ENCODE measurements at regions not wholly inside any gene's neighbourhood (a gene's known extent, or its start where the extent isn't known, plus 50 kb on each side); places are given as distances from the start of the nearest gene placed in this dataset.

GRCh38 chr6:170483413-170483812 is 69.7 kb downstream of the PSMB1 start:
- Histone ChIP-seq H3K27me3 (no peaks in the 10 kb centered on the region), H3K4me1 (peaks cover 20% of the 10 kb centered on the region), H4K20me1 (ENCODE audit: low read depth) (no peaks in the 10 kb centered on the region), H3K79me2 (ENCODE audit: low read depth) (no peaks in the 10 kb centered on the region), H3K9ac (no peak overlapping the region), H3K4me3 (no peak overlapping the region), H2AFZ (replicated peaks) (no peak overlapping the region), H3K4me2 (no peak overlapping the region), H3K36me3 (no peaks in the 10 kb centered on the region), H3K9me3 (ENCODE audit: low read depth) (peaks cover 6% of the 10 kb centered on the region), H3K27ac (no peak overlapping the region), H3F3A (ENCODE audit: low read depth) (no peaks in the 10 kb centered on the region)
- peaks cover 6% of the 10 kb centered on the region for H3K36me3 Mint-ChIP-seq
- H3K9me3 Mint-ChIP-seq, result peaks cover 20% of the 10 kb centered on the region
- H3K4me3 Mint-ChIP-seq, result no peak overlapping the region
- H3K4me1 Mint-ChIP-seq, result peaks cover 21% of the 10 kb centered on the region
- no peaks in the 10 kb centered on the region for H3K27me3 Mint-ChIP-seq (ENCODE audit: insufficient read depth, low read depth)
- H3K27ac Mint-ChIP-seq, result no peak overlapping the region
- TF ChIP-seq CTCF (IDR thresholded peaks at IDR 0.05) (no peak), EZH2phosphoT487 (IDR thresholded peaks at IDR 0.05) (no peak), EZH2 (IDR thresholded peaks at IDR 0.05) (no peak)
- DNase-seq (ENCODE audit: low spot score), result no peak

GRCh38 chr6:170480050-170480692 is 72.9 kb downstream of the PSMB1 start:
- peaks cover 6% of the 10 kb centered on the region for H3K9me3 ChIP-seq (ENCODE audit: low read depth)
- H3K4me1 ChIP-seq, result peaks cover 13% of the 10 kb centered on the region
- no peaks in the 10 kb centered on the region for H3K79me2 ChIP-seq (ENCODE audit: low read depth)
- Mint-ChIP-seq H3K9me3 (peaks cover 20% of the 10 kb centered on the region), H3K27ac (no peak overlapping the region), H3K36me3 (peaks cover 6% of the 10 kb centered on the region), H3K4me3 (no peak overlapping the region), H3K4me1 (peaks cover 15% of the 10 kb centered on the region), H3K27me3 (ENCODE audit: insufficient read depth, low read depth) (peaks cover 2% of the 10 kb centered on the region)
- TF ChIP-seq EZH2 (IDR thresholded peaks at IDR 0.05) (no peak), CTCF (IDR thresholded peaks at IDR 0.05) (peak; percentile 40), EZH2phosphoT487 (IDR thresholded peaks at IDR 0.05) (no peak)
- H3K4me2 ChIP-seq, result no peak overlapping the region
- H3K36me3 ChIP-seq, result no peaks in the 10 kb centered on the region
- no peak overlapping the region for H2AFZ ChIP-seq (replicated peaks)
- no peaks in the 10 kb centered on the region for H3K27me3 ChIP-seq
- no peak overlapping the region for H3K4me3 ChIP-seq
- peak; percentile 48 for DNase-seq (ENCODE audit: low spot score)
- no peak overlapping the region for H3K9ac ChIP-seq
- H3F3A ChIP-seq (ENCODE audit: low read depth), result no peaks in the 10 kb centered on the region
- no peaks in the 10 kb centered on the region for H4K20me1 ChIP-seq (ENCODE audit: low read depth)
- no peak overlapping the region for H3K27ac ChIP-seq

- Mint-ChIP-seq H3K9me3 (peaks cover 3% of the 10 kb centered on the region), H3K4me1 (peaks cover 34% of the 10 kb centered on the region), H3K4me3 (no peak overlapping the region), H3K27me3 (ENCODE audit: insufficient read depth, low read depth) (peaks cover 2% of the 10 kb centered on the region), H3K27ac (peak overlapping the region; percentile 21), H3K36me3 (no peaks in the 10 kb centered on the region)
- H3K27ac ChIP-seq, result no peak overlapping the region
- no peak overlapping the region for H3K4me3 ChIP-seq
- no peaks in the 10 kb centered on the region for H4K20me1 ChIP-seq (ENCODE audit: low read depth)
- no peak overlapping the region for H2AFZ ChIP-seq (replicated peaks)
- no peaks in the 10 kb centered on the region for H3K9me3 ChIP-seq (ENCODE audit: low read depth)
- no peak overlapping the region for H3K4me2 ChIP-seq
- no peak overlapping the region for H3K9ac ChIP-seq
- no peaks in the 10 kb centered on the region for H3K27me3 ChIP-seq
- peaks cover 8% of the 10 kb centered on the region for H3K4me1 ChIP-seq
- H3F3A ChIP-seq (ENCODE audit: low read depth), result no peaks in the 10 kb centered on the region
- TF ChIP-seq EZH2 (IDR thresholded peaks at IDR 0.05), result no peak
- TF ChIP-seq CTCF (IDR thresholded peaks at IDR 0.05), result no peak
- TF ChIP-seq EZH2phosphoT487 (IDR thresholded peaks at IDR 0.05), result no peak
- H3K79me2 ChIP-seq (ENCODE audit: low read depth), result no peaks in the 10 kb centered on the region
- no peak for DNase-seq (ENCODE audit: low spot score)
- no peaks in the 10 kb centered on the region for H3K36me3 ChIP-seq
These were observed 76.7 kb downstream of the PSMB1 start for GRCh38 chr6:170476360-170476759.

Measured in neural progenitor cell (in vitro differentiated cells).